H7 (cell line): ENCODE measurements at regions not wholly inside any gene's neighbourhood (a gene's known extent, or its start where the extent isn't known, plus 50 kb on each side); places are given as distances from the start of the nearest gene placed in this dataset.

Source experiments
- DNase-seq: peaks from one replicate; pipeline ENCODE4 v3.0.0; 2012
- H3K27me3 ChIP-seq: 2 replicates; pipeline ENCODE4 v1.6.0; 2011; ENCODE audit warnings: mild to moderate bottlenecking, low read length; ENCODE audit not compliant: control insufficient read depth, insufficient read depth
- H3K36me3 ChIP-seq: replicated peaks from 2 replicates; pipeline ENCODE4 v1.5.1; 2011; ENCODE audit warnings: low read length; ENCODE audit not compliant: control insufficient read depth, insufficient read depth
- H3K4me3 ChIP-seq: 2 replicates; pipeline ENCODE4 v1.5.1; 2011; ENCODE audit warnings: low read depth, mild to moderate bottlenecking, control low read depth, low read length, moderate library complexity; ENCODE audit not compliant: insufficient read depth

DNA sequence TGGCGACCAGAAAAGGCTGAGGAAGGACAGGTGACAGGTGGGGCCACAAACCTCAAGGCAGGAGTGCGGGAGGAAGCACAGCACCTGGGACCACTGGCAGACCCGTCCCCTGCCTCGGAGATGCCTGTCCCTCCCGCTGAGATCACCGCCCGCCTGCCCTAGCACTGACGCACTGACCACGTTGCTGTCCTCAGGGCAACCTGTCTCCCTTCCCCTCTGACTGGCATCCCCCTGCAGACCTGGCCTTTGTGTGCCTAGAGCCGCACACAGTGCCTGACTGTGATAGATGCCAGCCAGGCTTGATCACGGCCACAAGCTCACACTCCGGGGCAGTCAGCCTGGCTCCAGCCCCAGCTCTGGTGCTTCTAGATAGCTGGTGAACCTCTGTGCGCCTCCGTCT lies 58.4 kb upstream of the EN2 start:
- no peak for DNase-seq
- H3K36me3 ChIP-seq: no peaks in the 10 kb centered on the region
- H3K27me3 ChIP-seq: no peaks in the 10 kb centered on the region
- H3K4me3 ChIP-seq: no peak overlapping the region

DNA sequence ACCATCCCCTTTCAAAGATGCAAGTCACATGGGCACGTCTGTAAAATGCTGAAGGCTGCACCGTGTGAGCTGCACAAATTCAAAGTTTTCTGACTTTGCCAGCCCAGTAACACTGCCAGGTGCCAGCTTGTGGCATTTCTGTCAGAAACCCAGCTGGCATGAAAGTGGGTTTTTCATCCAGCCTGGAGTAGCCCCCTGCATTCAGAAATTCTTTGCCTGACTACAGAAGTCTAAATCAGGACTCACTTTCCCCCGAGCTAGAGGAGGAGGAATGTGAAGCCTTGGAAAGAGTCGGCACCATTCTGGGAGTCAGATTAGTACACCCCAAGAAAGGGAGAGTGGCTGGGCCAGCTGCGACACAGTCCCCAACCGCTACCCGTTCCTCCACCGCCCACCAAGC lies 56.7 kb upstream of the EN2 start:
- H3K27me3 ChIP-seq: no peaks in the 10 kb centered on the region
- DNase-seq: no peak
- no peaks in the 10 kb centered on the region for H3K36me3 ChIP-seq
- no peak overlapping the region for H3K4me3 ChIP-seq

DNA sequence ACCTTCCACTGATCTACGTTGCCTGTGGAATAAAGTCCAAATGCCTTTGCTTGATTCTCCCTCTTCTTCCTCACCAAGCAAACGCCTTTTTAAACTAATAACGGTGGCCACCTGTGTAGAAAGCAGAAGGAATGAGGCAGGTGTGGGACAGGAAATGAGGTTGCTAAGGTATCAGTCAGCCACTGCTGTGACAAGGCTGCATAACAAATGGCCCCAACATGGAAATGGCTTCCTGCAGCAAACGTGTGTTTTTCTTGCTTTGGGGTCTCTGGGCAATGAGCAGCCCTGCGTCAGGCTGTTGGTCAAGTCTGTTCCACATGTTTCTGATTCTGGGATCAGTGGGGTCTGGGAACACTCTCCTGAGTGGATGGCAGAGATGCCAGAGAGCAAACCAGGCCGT lies 56.0 kb upstream of the EN2 start:
- no peak for DNase-seq
- no peak overlapping the region for H3K4me3 ChIP-seq
- no peaks in the 10 kb centered on the region for H3K27me3 ChIP-seq

DNA sequence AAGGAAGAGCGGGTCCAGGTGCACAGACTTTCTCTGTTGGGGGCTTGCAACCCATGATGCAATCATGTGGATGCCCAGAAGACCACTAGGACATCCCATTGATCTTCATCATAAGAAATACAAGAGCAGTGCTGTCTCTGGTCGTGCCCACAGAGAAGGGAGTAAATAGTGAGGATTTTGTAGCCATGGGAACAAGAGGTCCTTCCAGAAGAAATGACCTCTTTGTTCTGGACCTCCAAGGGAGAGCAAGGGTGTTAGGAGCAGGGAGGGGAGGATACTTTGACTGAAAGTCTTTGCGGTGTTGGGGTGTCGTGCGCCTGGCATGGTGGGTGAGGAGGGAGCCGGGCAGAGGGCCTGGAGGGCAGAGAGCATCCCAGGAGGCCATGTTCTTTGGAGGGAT lies 55.0 kb upstream of the EN2 start:
- no peak for DNase-seq

More for the DNA sequence above, 56.0 kb upstream of the EN2 start:
- no peaks in the 10 kb centered on the region for H3K36me3 ChIP-seq

DNA sequence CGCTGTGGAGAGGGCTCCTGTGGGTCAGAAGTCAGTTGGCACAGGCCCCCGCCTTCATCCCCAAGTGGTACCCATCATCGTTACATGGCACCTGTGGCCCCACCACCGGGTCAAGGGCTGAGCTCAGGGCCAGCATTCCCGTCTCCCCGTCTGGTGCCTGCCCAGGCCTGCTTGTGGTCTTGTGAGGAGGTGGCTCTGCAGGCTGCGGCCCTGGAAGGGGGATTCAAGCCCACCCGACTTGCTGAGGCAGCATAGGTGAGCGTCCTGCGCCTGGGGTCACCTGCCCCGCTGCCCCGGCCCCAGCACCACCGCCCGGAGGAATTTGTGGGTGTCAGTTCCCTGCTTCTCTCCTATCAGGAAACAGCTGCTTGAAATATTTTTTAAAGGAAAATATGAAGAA lies 53.0 kb upstream of the EN2 start:
- Histone ChIP-seq H3K27me3 (no peaks in the 10 kb centered on the region), H3K4me3 (no peak overlapping the region), H3K36me3 (no peaks in the 10 kb centered on the region)
- no peak for DNase-seq

More for the DNA sequence above, 55.0 kb upstream of the EN2 start:
- Histone ChIP-seq H3K27me3 (no peaks in the 10 kb centered on the region), H3K36me3 (no peaks in the 10 kb centered on the region), H3K4me3 (no peak overlapping the region)

DNA sequence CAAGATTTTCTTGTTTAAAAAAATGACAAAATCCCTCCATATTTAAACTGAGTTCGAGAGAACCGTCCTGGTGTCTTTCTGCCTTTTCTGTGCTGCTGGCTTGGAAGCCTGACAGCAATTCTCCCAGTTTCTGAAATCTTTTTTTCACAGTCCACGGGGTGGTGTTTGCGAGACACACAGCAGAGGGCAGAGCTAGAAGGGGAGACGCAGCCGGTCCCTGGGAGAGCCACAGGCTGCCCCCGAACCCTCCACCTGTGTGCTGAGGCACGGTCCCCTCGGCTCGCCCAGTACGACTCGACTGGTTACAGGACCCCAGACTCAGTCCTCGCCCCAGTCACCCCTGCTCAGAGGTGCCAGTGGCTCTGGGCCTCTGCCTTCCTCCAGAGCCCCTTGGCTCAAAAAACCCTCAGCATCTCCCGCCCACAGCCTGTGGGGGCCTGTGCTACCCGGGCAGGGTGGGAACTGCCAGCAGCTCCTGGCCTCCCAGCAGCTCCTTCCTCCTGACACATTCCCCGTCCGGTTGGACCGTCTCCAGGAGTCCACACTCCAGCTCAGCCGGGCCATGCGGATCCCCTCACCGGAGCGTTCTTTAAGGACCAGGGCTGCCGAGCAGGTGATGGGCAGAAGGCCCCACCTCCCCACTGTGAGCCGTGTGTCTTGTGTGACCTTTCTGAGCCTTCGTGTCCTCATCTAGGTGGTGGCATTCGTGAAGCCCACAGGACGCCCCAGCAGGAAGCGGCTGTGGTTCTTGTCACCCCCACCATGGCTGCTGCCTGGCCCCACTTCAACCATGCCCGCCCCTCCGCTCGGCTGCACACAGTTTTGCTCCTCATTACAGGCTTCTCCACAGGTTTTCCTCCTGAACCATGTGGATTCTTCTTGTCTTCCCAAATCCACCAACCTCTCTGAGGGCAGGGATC lies 52.3 kb upstream of the EN2 start:
- H3K27me3 ChIP-seq: no peaks in the 10 kb centered on the region
- peak; percentile 90 for DNase-seq
- no peak overlapping the region for H3K4me3 ChIP-seq
- H3K36me3 ChIP-seq: no peaks in the 10 kb centered on the region

DNA sequence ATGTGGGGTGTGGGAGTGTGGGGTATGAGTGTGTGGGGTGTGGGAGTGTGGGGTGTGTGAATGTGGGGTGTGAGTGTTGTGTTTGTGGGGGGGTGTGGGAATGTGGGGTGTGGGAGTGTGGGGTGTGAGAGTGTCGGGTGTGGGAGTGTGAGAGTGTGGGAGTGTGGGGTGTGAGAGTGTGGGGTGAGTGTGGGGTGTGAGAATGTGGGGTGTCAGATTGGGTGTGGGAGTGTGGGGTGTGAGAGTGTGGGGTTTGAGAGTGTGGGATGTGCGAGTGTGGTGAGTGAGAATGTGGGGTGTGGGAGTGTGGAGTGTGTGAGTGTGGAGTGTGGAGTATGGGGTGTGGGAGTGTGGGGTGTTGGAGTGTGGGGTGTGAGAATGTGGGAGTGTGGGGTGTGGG lies 50.1 kb upstream of the EN2 start:
- DNase-seq: no peak
- H3K4me3 ChIP-seq: no peak overlapping the region
- H3K27me3 ChIP-seq: no peaks in the 10 kb centered on the region; the same call in 1 of the 2 replicates
- no peaks in the 10 kb centered on the region for H3K36me3 ChIP-seq
